ACC112 (cell line): ENCODE measurements at regions not wholly inside any gene's neighbourhood (a gene's known extent, or its start where the extent isn't known, plus 50 kb on each side); places are given as distances from the start of the nearest gene placed in this dataset.
"Not testable (repeated sequence)": the region's sequence is repeated elsewhere in the genome, so short reads cannot be mapped to it uniquely, and the experiment has no call there.

Experiments
- H2AFZ ChIP-seq: fragments of 200-600 bp; sonication (generic); one replicate; pipeline ENCODE4 v1.6.0; 2017; ENCODE audit warnings: antibody characterized with exemption, low read length; ENCODE audit not compliant: unreplicated experiment
- H3K27ac ChIP-seq: fragments of 200-600 bp; sonication (generic); 2 replicates; pipeline ENCODE4 v1.5.1; 2014; ENCODE audit warnings: low read depth, mild to moderate bottlenecking, antibody characterized with exemption, low read length, moderate library complexity
- H3K27me3 ChIP-seq: fragments of 200-600 bp; sonication (generic); 2 replicates; pipeline ENCODE4 v1.6.1; 2014; ENCODE audit warnings: mild to moderate bottlenecking, antibody characterized with exemption, low read length, moderate library complexity, mixed read lengths; ENCODE audit not compliant: insufficient read depth
- H3K36me3 ChIP-seq: fragments of 200-600 bp; sonication (generic); 2 replicates; pipeline ENCODE4 v1.6.1; 2016; ENCODE audit warnings: mild to moderate bottlenecking, antibody characterized with exemption, low read length, moderate library complexity, mixed read lengths; ENCODE audit not compliant: insufficient read depth
- H3K4me1 ChIP-seq: fragments of 200-600 bp; sonication (generic); one replicate; pipeline ENCODE4 v1.6.1; 2016; ENCODE audit warnings: low read length, mixed read lengths; ENCODE audit not compliant: insufficient read depth, unreplicated experiment, control insufficient read depth
- H3K4me3 ChIP-seq: fragments of 200-600 bp; sonication (generic); 2 replicates; pipeline ENCODE4 v1.5.1; 2014; ENCODE audit warnings: mild to moderate bottlenecking, low read depth, low read length
- H3K79me2 ChIP-seq: fragments of 200-600 bp; sonication (generic); one replicate; pipeline ENCODE4 v1.6.0; 2016; ENCODE audit warnings: low read length; ENCODE audit not compliant: control insufficient read depth, unreplicated experiment, insufficient read depth

DNA sequence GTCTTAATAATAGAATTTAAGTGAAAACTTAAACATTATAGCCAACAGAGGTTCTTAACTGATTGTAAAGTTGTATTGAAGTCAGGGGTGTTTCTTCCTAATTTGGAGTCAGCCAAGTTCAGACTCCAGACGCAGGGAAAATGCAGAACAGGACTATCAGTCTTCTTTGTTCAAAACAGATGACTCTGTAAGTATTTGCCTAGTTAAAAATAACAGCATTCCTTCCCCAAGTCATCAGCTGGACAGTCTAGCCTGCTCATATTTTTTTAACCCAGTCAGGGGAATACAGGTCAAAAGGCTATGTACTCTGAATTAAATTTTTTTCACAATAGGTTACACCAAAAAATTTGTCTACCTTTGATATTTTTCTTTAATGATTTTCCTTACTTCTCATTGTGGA is 73.8 kb upstream of the DCLK2 start:
- Histone ChIP-seq H3K27ac (no peak overlapping the region), H3K4me1 (peaks cover 22% of the 10 kb centered on the region), H3K27me3 (no peaks in the 10 kb centered on the region), H2AFZ (no peak overlapping the region), H3K79me2 (no peaks in the 10 kb centered on the region), H3K4me3 (no peak overlapping the region), H3K36me3 (no peaks in the 10 kb centered on the region)

- no peaks in the 10 kb centered on the region for H3K27me3 ChIP-seq
- H3K27ac ChIP-seq: no peak overlapping the region
- no peaks in the 10 kb centered on the region for H3K36me3 ChIP-seq
- H3K4me1 ChIP-seq: peaks cover 22% of the 10 kb centered on the region
- no peak overlapping the region for H2AFZ ChIP-seq
- no peaks in the 10 kb centered on the region for H3K79me2 ChIP-seq
- H3K4me3 ChIP-seq: no peak overlapping the region
Measured at GRCh38 chr4:150005537-150005936, 72.7 kb upstream of the DCLK2 start.

DNA sequence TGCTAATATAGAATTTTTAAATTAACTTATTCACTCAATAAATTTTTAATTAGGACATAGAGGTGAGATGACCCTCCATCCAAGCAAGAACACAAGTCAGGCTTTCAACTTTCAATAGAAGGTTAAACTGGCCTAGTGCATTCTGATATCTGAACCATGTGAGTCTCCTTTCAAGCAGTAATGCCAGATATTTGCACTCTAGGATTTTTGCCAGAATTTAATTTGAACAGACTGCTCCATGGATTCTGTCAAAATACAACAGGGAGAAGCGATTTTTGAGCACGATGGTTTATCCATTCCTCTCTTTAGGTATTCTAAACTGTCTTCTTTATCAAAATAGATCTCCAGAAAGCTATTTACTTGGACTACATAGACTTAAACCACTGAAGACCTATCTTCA is 72.0 kb upstream of the DCLK2 start:
- H3K79me2 ChIP-seq: no peaks in the 10 kb centered on the region
- peak overlapping the region; percentile 8 for H2AFZ ChIP-seq
- H3K36me3 ChIP-seq: no peaks in the 10 kb centered on the region
- no peaks in the 10 kb centered on the region for H3K27me3 ChIP-seq
- peaks cover 22% of the 10 kb centered on the region for H3K4me1 ChIP-seq
- no peak overlapping the region for H3K4me3 ChIP-seq
- H3K27ac ChIP-seq: no peak overlapping the region

DNA sequence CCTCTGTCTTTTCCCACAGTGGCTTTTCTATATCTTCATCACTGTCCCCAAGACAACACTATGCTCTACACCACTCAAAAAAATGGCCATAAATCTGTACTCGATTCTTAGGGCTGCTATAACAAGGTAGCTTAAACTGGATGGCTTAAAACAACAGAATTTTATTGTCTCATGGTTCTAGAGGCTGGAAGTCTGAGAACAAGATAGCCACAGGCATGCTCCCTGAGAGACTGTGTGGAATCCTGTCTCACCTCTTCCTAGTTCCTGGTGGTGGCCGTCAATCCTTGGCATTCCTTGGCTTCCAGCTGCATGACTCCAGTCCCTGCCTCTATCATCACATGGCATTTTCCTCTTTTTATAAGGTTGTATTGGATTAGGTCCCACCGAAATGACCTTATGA is 70.7 kb upstream of the DCLK2 start:
- Histone ChIP-seq H3K36me3 (no peaks in the 10 kb centered on the region), H3K27ac (no peak overlapping the region), H3K27me3 (no peaks in the 10 kb centered on the region), H2AFZ (peak overlapping the region; percentile 31), H3K4me1 (peaks cover 15% of the 10 kb centered on the region), H3K79me2 (no peaks in the 10 kb centered on the region), H3K4me3 (no peak overlapping the region)

- H3K4me1 ChIP-seq: peaks cover 14% of the 10 kb centered on the region
- H2AFZ ChIP-seq: no peak overlapping the region
- H3K27ac ChIP-seq: no peak overlapping the region
- H3K36me3 ChIP-seq: no peaks in the 10 kb centered on the region
- H3K79me2 ChIP-seq: no peaks in the 10 kb centered on the region
- H3K4me3 ChIP-seq: no peak overlapping the region
- no peaks in the 10 kb centered on the region for H3K27me3 ChIP-seq
Measured at GRCh38 chr4:150008546-150008945, 69.7 kb upstream of the DCLK2 start.

DNA sequence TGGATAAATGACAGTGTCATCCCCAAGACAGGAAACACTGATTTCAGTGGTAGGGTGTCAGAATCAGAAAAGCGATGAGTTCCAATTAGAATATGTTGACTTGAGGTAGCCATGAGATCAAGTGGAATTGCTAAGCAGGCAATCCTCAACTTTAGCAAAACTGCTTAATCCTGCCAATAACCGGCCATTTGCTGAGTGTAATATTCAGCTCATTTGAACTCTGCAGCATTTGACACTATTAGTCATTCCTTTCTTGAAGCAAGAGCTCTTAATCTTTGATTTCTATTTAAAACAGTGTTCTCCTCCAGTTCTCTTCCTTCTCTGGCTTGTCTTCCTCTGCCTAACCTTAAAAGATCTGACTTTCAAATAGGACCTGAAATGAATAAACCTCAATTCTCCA is 68.7 kb upstream of the DCLK2 start:
- Histone ChIP-seq H3K27ac (no peak overlapping the region), H3K27me3 (no peaks in the 10 kb centered on the region), H3K4me1 (peaks cover 5% of the 10 kb centered on the region), H3K4me3 (no peak overlapping the region), H3K36me3 (no peaks in the 10 kb centered on the region), H3K79me2 (no peaks in the 10 kb centered on the region), H2AFZ (no peak overlapping the region)

DNA sequence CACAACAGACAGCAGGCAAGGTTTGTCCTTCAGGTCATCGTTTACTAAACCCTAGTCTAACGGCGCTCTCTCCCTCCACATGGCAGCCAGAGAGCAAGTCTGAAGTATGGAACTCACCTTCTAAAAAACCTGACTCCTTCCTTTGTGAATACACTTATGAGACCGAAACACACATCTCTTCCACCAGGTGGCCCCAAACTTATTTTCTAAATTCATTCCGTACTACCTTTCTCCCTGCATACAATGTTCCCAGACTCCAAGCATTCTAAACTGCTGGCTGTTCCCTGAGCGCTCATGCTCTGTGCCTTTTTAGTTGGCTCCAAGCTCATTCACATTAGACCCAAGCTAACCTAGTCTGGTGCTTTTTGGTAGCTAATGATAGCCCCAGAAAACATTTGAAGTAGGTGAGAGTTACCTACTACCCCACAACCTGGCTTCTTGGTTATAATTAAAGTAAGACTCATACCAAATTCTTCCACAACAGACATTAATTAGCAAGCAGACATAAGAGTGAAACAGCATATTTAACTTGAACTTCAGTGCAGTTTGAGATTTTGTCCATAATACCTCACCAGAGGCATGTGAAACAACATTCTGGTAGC is 67.6 kb upstream of the DCLK2 start:
- Histone ChIP-seq H2AFZ (peak overlapping the region; percentile 18), H3K27ac (no peak overlapping the region)

DNA sequence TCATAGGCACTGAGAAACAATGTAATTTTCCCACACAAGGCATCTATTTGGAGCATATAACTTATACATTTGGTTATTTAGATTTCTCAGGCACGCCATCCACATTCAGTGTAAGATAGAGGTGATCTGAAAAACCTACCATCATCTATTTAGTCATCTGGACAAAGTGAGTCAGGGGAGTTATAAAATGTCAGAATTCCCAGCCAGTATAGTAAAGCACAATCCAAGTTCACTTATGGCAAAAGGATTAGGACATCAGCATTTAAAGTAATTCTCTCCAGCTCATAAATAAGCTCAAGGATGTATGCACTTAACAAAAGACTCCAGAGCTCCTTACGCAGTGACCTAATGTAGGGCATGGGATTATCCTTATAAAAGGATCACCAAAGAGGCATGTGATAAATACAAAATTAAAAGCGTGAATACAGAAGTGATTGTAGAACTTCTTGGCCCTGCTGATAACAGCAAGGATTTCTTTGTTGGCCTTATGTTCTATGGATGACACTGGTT is 65.3 kb upstream of the DCLK2 start:
- no peaks in the 10 kb centered on the region for H3K36me3 ChIP-seq
- H3K4me3 ChIP-seq: no peak overlapping the region
- H3K4me1 ChIP-seq: no peaks in the 10 kb centered on the region
- no peaks in the 10 kb centered on the region for H3K27me3 ChIP-seq
- H3K27ac ChIP-seq: no peak overlapping the region
- no peak overlapping the region for H2AFZ ChIP-seq
- no peaks in the 10 kb centered on the region for H3K79me2 ChIP-seq

More for the DNA sequence above, 67.6 kb upstream of the DCLK2 start:
- Histone ChIP-seq H3K4me1 (no peaks in the 10 kb centered on the region), H3K36me3 (no peaks in the 10 kb centered on the region), H3K79me2 (no peaks in the 10 kb centered on the region), H3K4me3 (no peak overlapping the region), H3K27me3 (no peaks in the 10 kb centered on the region)

DNA sequence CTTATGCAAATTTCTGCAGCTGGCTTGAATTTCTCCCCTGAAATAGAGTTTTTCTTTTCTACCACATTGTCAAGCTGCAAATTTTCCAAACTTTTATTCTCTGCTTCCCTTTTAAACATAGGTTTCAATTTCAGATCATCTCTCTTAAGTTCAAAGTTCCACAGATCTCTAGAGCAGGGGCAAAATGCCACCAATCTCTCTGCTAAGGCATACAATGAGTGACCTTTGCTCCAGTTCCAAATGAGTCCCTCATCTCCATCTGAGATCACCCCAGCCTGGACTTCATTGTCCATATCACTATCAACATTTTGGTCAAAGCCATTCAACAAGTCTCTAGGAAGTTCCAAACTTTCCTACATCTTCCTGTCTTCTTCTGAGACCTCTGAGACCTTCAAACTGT is 62.3 kb upstream of the DCLK2 start:
- not testable (repeated sequence) for H3K4me1 ChIP-seq, H3K36me3 ChIP-seq, H3K79me2 ChIP-seq, H2AFZ ChIP-seq, H3K27me3 ChIP-seq, H3K27ac ChIP-seq, H3K4me3 ChIP-seq

- not testable (repeated sequence) for H3K27ac ChIP-seq, H3K4me1 ChIP-seq, H3K79me2 ChIP-seq, H3K36me3 ChIP-seq, H3K4me3 ChIP-seq, H2AFZ ChIP-seq, H3K27me3 ChIP-seq
Measured at GRCh38 chr4:150016621-150017020, 61.6 kb upstream of the DCLK2 start.

- Histone ChIP-seq H3K27me3 (no peaks in the 10 kb centered on the region), H3K27ac (no peak overlapping the region), H3K4me1 (no peaks in the 10 kb centered on the region), H3K4me3 (no peak overlapping the region), H3K36me3 (no peaks in the 10 kb centered on the region), H2AFZ (no peak overlapping the region), H3K79me2 (no peaks in the 10 kb centered on the region)
Measured at GRCh38 chr4:150018257-150018656, 60.0 kb upstream of the DCLK2 start.
